ENCODE measurements at regions not wholly inside any gene's neighbourhood (a gene's known extent, or its start where the extent isn't known, plus 50 kb on each side); places are given as distances from the start of the nearest gene placed in this dataset.

GRCh38 chr3:61438253-61439121 lies 122.9 kb upstream of the PTPRG start:
- no peaks in the 10 kb centered on the region for H3K9me2 ChIP-seq (replicated peaks; ENCODE audit: insufficient read depth, low read length)
- H2AFZ ChIP-seq (ENCODE audit: low read length) = no peak overlapping the region
- H3F3A ChIP-seq (ENCODE audit: insufficient read depth, low read length) = no peaks in the 10 kb centered on the region
- H3K4me2 ChIP-seq (ENCODE audit: low read depth, low read length) = no peak overlapping the region
- H3K9me3 ChIP-seq (replicated peaks; ENCODE audit: insufficient read depth, low read length) = no peaks in the 10 kb centered on the region
- H3K27ac ChIP-seq (ENCODE audit: low read length) = no peak overlapping the region
- DNase-seq = no peak
- H3K27me3 ChIP-seq (replicated peaks; ENCODE audit: insufficient read depth, low read length) = no peaks in the 10 kb centered on the region
- H3K36me3 ChIP-seq (replicated peaks; ENCODE audit: insufficient read depth, low read length) = no peaks in the 10 kb centered on the region
- no peak overlapping the region for H3K4me3 ChIP-seq (ENCODE audit: low read length)
- no peak overlapping the region for H3K9ac ChIP-seq (ENCODE audit: low read length)
- TF ChIP-seq EZH2 (optimal IDR thresholded peaks at IDR 0.05; ENCODE audit: low read depth, low read length) (no peak), CTCF (IDR thresholded peaks at IDR 0.05; ENCODE audit: low read length) (no peak), EZH2phosphoT487 (IDR thresholded peaks at IDR 0.05; ENCODE audit: low read length) (no peak)
- no peaks in the 10 kb centered on the region for H3K79me2 ChIP-seq (ENCODE audit: low read length)
- no peaks in the 10 kb centered on the region for H4K20me1 ChIP-seq (ENCODE audit: insufficient read depth, low read length)
- H3K4me1 ChIP-seq (ENCODE audit: low read length) = no peaks in the 10 kb centered on the region

- Histone ChIP-seq H3K27ac (ENCODE audit: low read length) (no peak overlapping the region), H3F3A (ENCODE audit: insufficient read depth, low read length) (no peaks in the 10 kb centered on the region), H3K9me3 (replicated peaks; ENCODE audit: insufficient read depth, low read length) (no peaks in the 10 kb centered on the region), H3K79me2 (ENCODE audit: low read length) (no peaks in the 10 kb centered on the region), H2AFZ (ENCODE audit: low read length) (no peak overlapping the region), H3K27me3 (replicated peaks; ENCODE audit: insufficient read depth, low read length) (no peaks in the 10 kb centered on the region), H3K4me3 (ENCODE audit: low read length) (no peak overlapping the region), H3K9me2 (replicated peaks; ENCODE audit: insufficient read depth, low read length) (no peaks in the 10 kb centered on the region), H4K20me1 (ENCODE audit: insufficient read depth, low read length) (no peaks in the 10 kb centered on the region), H3K4me1 (ENCODE audit: low read length) (no peaks in the 10 kb centered on the region), H3K9ac (ENCODE audit: low read length) (no peak overlapping the region), H3K4me2 (ENCODE audit: low read depth, low read length) (no peak overlapping the region), H3K36me3 (replicated peaks; ENCODE audit: insufficient read depth, low read length) (no peaks in the 10 kb centered on the region)
- no peak for DNase-seq
- TF ChIP-seq EZH2phosphoT487 (IDR thresholded peaks at IDR 0.05; ENCODE audit: low read length) (no peak), CTCF (IDR thresholded peaks at IDR 0.05; ENCODE audit: low read length) (no peak), EZH2 (optimal IDR thresholded peaks at IDR 0.05; ENCODE audit: low read depth, low read length) (no peak)
Observed at GRCh38 chr3:61439122-61439458, 122.3 kb upstream of the PTPRG start.

DNA sequence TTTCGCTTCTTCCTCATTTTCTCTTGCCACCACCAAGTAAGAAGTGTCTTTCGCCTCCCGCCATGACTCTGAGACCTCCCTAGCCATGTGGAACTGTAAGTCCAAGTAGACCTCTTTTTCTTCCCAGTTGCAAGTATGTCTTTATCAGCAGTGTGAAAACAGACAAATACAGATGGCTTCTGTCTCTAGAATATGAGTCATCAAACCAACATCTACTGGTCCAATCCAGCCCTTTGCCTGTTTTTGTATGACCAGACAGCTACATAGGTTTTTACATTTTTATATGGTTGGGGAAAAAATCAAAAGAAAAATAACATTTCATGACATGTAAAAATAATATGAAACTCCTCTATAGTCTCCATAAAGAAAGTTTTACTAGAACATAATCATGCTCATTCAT lies 118.7 kb upstream of the PTPRG start:
- Histone ChIP-seq H2AFZ (ENCODE audit: low read length) (no peak overlapping the region), H3K9me2 (replicated peaks; ENCODE audit: insufficient read depth, low read length) (no peaks in the 10 kb centered on the region)
- TF ChIP-seq CTCF (IDR thresholded peaks at IDR 0.05; ENCODE audit: low read length) (no peak), EZH2phosphoT487 (IDR thresholded peaks at IDR 0.05; ENCODE audit: low read length) (no peak), EZH2 (optimal IDR thresholded peaks at IDR 0.05; ENCODE audit: low read depth, low read length) (no peak)

More for the DNA sequence above, 118.7 kb upstream of the PTPRG start:
- Histone ChIP-seq H3K79me2 (ENCODE audit: low read length) (no peaks in the 10 kb centered on the region), H4K20me1 (ENCODE audit: insufficient read depth, low read length) (no peaks in the 10 kb centered on the region), H3K9me3 (replicated peaks; ENCODE audit: insufficient read depth, low read length) (no peaks in the 10 kb centered on the region), H3K9ac (ENCODE audit: low read length) (no peak overlapping the region), H3K4me3 (ENCODE audit: low read length) (no peak overlapping the region), H3K36me3 (replicated peaks; ENCODE audit: insufficient read depth, low read length) (no peaks in the 10 kb centered on the region), H3F3A (ENCODE audit: insufficient read depth, low read length) (no peaks in the 10 kb centered on the region), H3K27me3 (replicated peaks; ENCODE audit: insufficient read depth, low read length) (no peaks in the 10 kb centered on the region), H3K4me1 (ENCODE audit: low read length) (no peaks in the 10 kb centered on the region), H3K27ac (ENCODE audit: low read length) (no peak overlapping the region), H3K4me2 (ENCODE audit: low read depth, low read length) (no peak overlapping the region)
- no peak for DNase-seq

Measured in MM.1S (cell line).